IMR-90 (cell line): ENCODE measurements at regions not wholly inside any gene's neighbourhood (a gene's known extent, or its start where the extent isn't known, plus 50 kb on each side); places are given as distances from the start of the nearest gene placed in this dataset.

ENCODE experiments used
- ATAC-seq: fragments of 200-7000 bp; cut with Tn5 transposase; 2 replicates; pipeline ENCODE4 v1.9.1; 2020; ENCODE audit warnings: low read depth, mild to moderate bottlenecking, moderate library complexity
- BruUV-seq: library from RNA; stranded (reverse); fragments of 400-500 nt; replicated peaks from 2 replicates; lab custom pipeline; 2021; lab: Mats Ljungman, UMichigan
- CTCF ChIA-PET: fragments of 300-600 bp; formaldehyde crosslinking; extraction: SDS; loops from one replicate; lab custom pipeline; 2021; ENCODE audit warnings: antibody characterized with exemption; lab: Yijun Ruan, JAX
- POLR2A ChIA-PET: fragments of 300-600 bp; sonication (Branson Sonifier 250); formaldehyde crosslinking; loops from one replicate; lab custom pipeline; 2022; ENCODE audit warnings: antibody characterized with exemption; ENCODE audit not compliant: unreplicated experiment; lab: Charles Lee
- DNase-seq: peaks from one replicate; pipeline ENCODE4 v3.0.0; 2013
- H2AFZ ChIP-seq: replicated peaks from 2 replicates; pipeline ENCODE3; 2013; ENCODE audit warnings: low read length, mild to moderate bottlenecking; ENCODE audit not compliant: poor library complexity
- H2AK5ac ChIP-seq: 2 replicates; pipeline ENCODE4 v1.6.1; 2013; ENCODE audit warnings: low read depth, low read length, inconsistent platforms
- H2AK9ac ChIP-seq: replicated peaks from 2 replicates; pipeline ENCODE3; 2013; ENCODE audit warnings: mild to moderate bottlenecking, low read depth, low read length, moderate library complexity; ENCODE audit not compliant: poor library complexity
- H2BK120ac ChIP-seq: 2 replicates; pipeline ENCODE4 v1.6.1; 2013; ENCODE audit warnings: low read depth, low read length, inconsistent platforms
- H2BK15ac ChIP-seq: 3 replicates; pipeline ENCODE4 v1.6.1; 2013; ENCODE audit warnings: low read depth, low read length, inconsistent platforms
- H2BK20ac ChIP-seq: 2 replicates; pipeline ENCODE4 v1.6.1; 2013; ENCODE audit warnings: low read depth, mild to moderate bottlenecking, inconsistent platforms, low read length, moderate library complexity
- H2BK5ac ChIP-seq: 2 replicates; pipeline ENCODE4 v1.6.1; 2013; ENCODE audit warnings: mild to moderate bottlenecking, low read depth, low read length, inconsistent platforms; ENCODE audit not compliant: poor library complexity, severe bottlenecking
- H3K14ac ChIP-seq: replicated peaks from 2 replicates; pipeline ENCODE4 v1.6.1; 2013; ENCODE audit warnings: low read depth, low read length, inconsistent platforms
- H3K18ac ChIP-seq: 2 replicates; pipeline ENCODE4 v1.6.1; 2013; ENCODE audit warnings: low read depth, low read length, control low read depth
- H3K23ac ChIP-seq: 2 replicates; pipeline ENCODE4 v1.6.1; 2013; ENCODE audit warnings: low read depth, low read length, inconsistent platforms
- H3K27ac ChIP-seq: 2 replicates; pipeline ENCODE4 v1.5.1; 2013; ENCODE audit warnings: mild to moderate bottlenecking, control low read depth, low read length; ENCODE audit not compliant: insufficient read depth
- H3K27me3 ChIP-seq: 2 replicates; pipeline ENCODE4 v1.6.1; 2013; ENCODE audit warnings: low read length; ENCODE audit not compliant: control insufficient read depth, insufficient read depth
- H3K36me3 ChIP-seq: 2 replicates; pipeline ENCODE4 v1.6.1; 2013; ENCODE audit warnings: low read length, mixed read lengths; ENCODE audit not compliant: control insufficient read depth, insufficient read depth
- H3K4ac ChIP-seq: 2 replicates; pipeline ENCODE4 v1.6.1; 2013; ENCODE audit warnings: low read depth, low read length, inconsistent platforms
- H3K4me1 ChIP-seq: 2 replicates; pipeline ENCODE4 v1.6.1; 2013; ENCODE audit warnings: low read length, mixed read lengths; ENCODE audit not compliant: control insufficient read depth, insufficient read depth
- H3K4me2 ChIP-seq: 2 replicates; pipeline ENCODE4 v1.6.1; 2013; ENCODE audit warnings: low read depth, mild to moderate bottlenecking, control low read depth, low read length, moderate library complexity
- H3K4me3 ChIP-seq: 2 replicates; pipeline ENCODE4 v1.5.1; 2013; ENCODE audit warnings: low read depth, mild to moderate bottlenecking, control low read depth, low read length, moderate library complexity; ENCODE audit not compliant: insufficient read depth
- H3K56ac ChIP-seq: 2 replicates; pipeline ENCODE4 v1.6.1; 2013; ENCODE audit warnings: low read length, inconsistent platforms; ENCODE audit not compliant: insufficient read depth; ENCODE audit errors: extremely low read depth
- H3K79me1 ChIP-seq, 2 experiments: 2 replicates each; pipeline ENCODE4 v1.6.1; 2013; ENCODE audit warnings: low read length in 2 of 2, inconsistent platforms in 1 of 2, low read depth in 1 of 2
- H3K9ac ChIP-seq: 2 replicates; pipeline ENCODE4 v1.6.1; 2013; ENCODE audit warnings: low read depth, low read length, control low read depth
- H3K9me1 ChIP-seq: 2 replicates; pipeline ENCODE4 v1.6.1; 2013; ENCODE audit warnings: low read length, inconsistent platforms; ENCODE audit not compliant: insufficient read depth
- H3K9me3 ChIP-seq: 2 replicates; pipeline ENCODE4 v1.6.1; 2013; ENCODE audit warnings: low read length; ENCODE audit not compliant: control insufficient read depth, insufficient read depth
- H4K20me1 ChIP-seq: 2 replicates; pipeline ENCODE4 v1.6.1; 2013; ENCODE audit warnings: low read length, inconsistent platforms; ENCODE audit not compliant: insufficient read depth
- H4K5ac ChIP-seq: 2 replicates; pipeline ENCODE4 v1.6.1; 2013; ENCODE audit warnings: mild to moderate bottlenecking, low read depth, low read length, control low read depth
- H4K8ac ChIP-seq, 2 experiments: 2 replicates each; pipeline ENCODE4 v1.6.1; 2013; ENCODE audit warnings: low read depth in 2 of 2, low read length in 2 of 2, control low read depth in 1 of 2, inconsistent platforms in 1 of 2
- H4K91ac ChIP-seq: 2 replicates; pipeline ENCODE4 v1.6.1; 2013; ENCODE audit warnings: low read depth, low read length, inconsistent platforms; ENCODE audit not compliant: insufficient read depth
- BHLHE40 ChIP-seq: fragments of 150-350 bp; IDR thresholded peaks from 2 replicates; pipeline ENCODE4 v1.6.1; 2016; ENCODE audit warnings: mild to moderate bottlenecking, low read depth, low read length
- CEBPB ChIP-seq: IDR thresholded peaks from 2 replicates; pipeline ENCODE4 v1.6.1; 2012; ENCODE audit warnings: low read depth, low read length, improper control_type of control experiment
- CHD1 ChIP-seq: IDR thresholded peaks from 2 replicates; pipeline ENCODE4 v1.6.1; 2012; ENCODE audit warnings: low read depth, low read length, improper control_type of control experiment
- ELK1 ChIP-seq: fragments of 150-350 bp; IDR thresholded peaks from 2 replicates; pipeline ENCODE4 v1.6.1; 2016; ENCODE audit warnings: low read depth, mild to moderate bottlenecking, low read length, moderate library complexity, borderline replicate concordance
- FOS ChIP-seq: fragments of 150-350 bp; IDR thresholded peaks from 2 replicates; pipeline ENCODE4 v1.6.1; 2016; ENCODE audit warnings: low read depth, low read length
- MAFK ChIP-seq: IDR thresholded peaks from 2 replicates; pipeline ENCODE4 v1.6.1; 2012; ENCODE audit warnings: low read depth, low read length, improper control_type of control experiment
- MAZ ChIP-seq: IDR thresholded peaks from 2 replicates; pipeline ENCODE4 v1.6.1; 2012; ENCODE audit warnings: low read depth, mild to moderate bottlenecking, low read length, improper control_type of control experiment, moderate library complexity, borderline replicate concordance
- MXI1 ChIP-seq: IDR thresholded peaks from 2 replicates; pipeline ENCODE4 v1.6.1; 2012; ENCODE audit warnings: low read depth, mild to moderate bottlenecking, low read length, moderate library complexity, borderline replicate concordance
- NFE2L2 ChIP-seq: fragments of 150-350 bp; IDR thresholded peaks from 2 replicates; pipeline ENCODE4 v1.6.1; 2016; ENCODE audit warnings: low read depth, mild to moderate bottlenecking, low read length
- POLR2A ChIP-seq: IDR thresholded peaks from 2 replicates; pipeline ENCODE4 v1.6.1; 2012; ENCODE audit warnings: mild to moderate bottlenecking, low read depth, low read length
- RAD21 ChIP-seq: IDR thresholded peaks from 2 replicates; pipeline ENCODE4 v1.6.1; 2012; ENCODE audit warnings: low read length, improper control_type of control experiment
- RCOR1 ChIP-seq: IDR thresholded peaks from 2 replicates; pipeline ENCODE4 v1.6.1; 2012; ENCODE audit warnings: mild to moderate bottlenecking, low read length, improper control_type of control experiment; ENCODE audit not compliant: insufficient replicate concordance
- RFX5 ChIP-seq: IDR thresholded peaks from 2 replicates; pipeline ENCODE4 v1.8.0; 2012; ENCODE audit warnings: low read depth, mild to moderate bottlenecking, low read length, moderate library complexity
- SMC3 ChIP-seq: fragments of 150-350 bp; IDR thresholded peaks from 2 replicates; pipeline ENCODE4 v1.6.1; 2016; ENCODE audit warnings: low read depth, mild to moderate bottlenecking, antibody characterized with exemption, low read length, moderate library complexity
- WGBS, 2 experiments: methylation state at CpG; one replicate each; pipeline versions ENCODE4 v1.1.5 to v1.1.7; 2013; ENCODE audit warnings: missing lambda C conversion rate in 2 of 2; ENCODE audit not compliant: insufficient read length in 1 of 2; ENCODE audit errors: extremely low coverage in 2 of 2; 5-methylcytosine and 5-hydroxymethylcytosine counted together
- dilution Hi-C: fragments of 300-500 bp; cut with HindIII; formaldehyde crosslinking; loops from one replicate; pipeline ENCODE4 v1.14.3; 2018; ENCODE audit warnings: low sequenced_read_pairs; ENCODE audit not compliant: unreplicated experiment
- in situ Hi-C: fragments of 300-500 bp; cut with MboI; formaldehyde crosslinking; loops from 3 replicates; pipeline ENCODE4 v1.14.3; 2019; ENCODE audit warnings: low sequenced_read_pairs, inconsistent platforms, mixed read lengths
- intact Hi-C: fragments of 100-400 bp; cut with micrococcal nuclease; formaldehyde crosslinking; loops from 2 replicates; pipeline ENCODE4 v1.10.0; 2022
- TF ChIP-seq, protein P1 (sequence below): fragments of 150-350 bp; IDR thresholded peaks from 2 replicates; pipeline ENCODE4 v1.6.1; 2017; ENCODE audit warnings: mild to moderate bottlenecking, antibody characterized with exemption, low read length, low read depth
- TF ChIP-seq, protein P2 (sequence below): conservative IDR thresholded peaks from 2 replicates; pipeline ENCODE4 v1.5.1; 2012; ENCODE audit warnings: mild to moderate bottlenecking, low read depth, low read length, improper control_type of control experiment

GRCh38 chr15:29937956-29938355 is 115.7 kb upstream of the TJP1 start:
- no TSS peak for BruUV-seq
- Histone ChIP-seq H3K4me1 (peaks cover 16% of the 10 kb centered on the region), H4K91ac (no peak overlapping the region), H2AFZ (no peak overlapping the region), H2BK120ac (peak overlapping the region; percentile 86), H3K27ac (no peak overlapping the region), H3K27me3 (no peaks in the 10 kb centered on the region), H3K4me3 (no peak overlapping the region), H3K4me2 (peak overlapping the region; percentile 55; the same call in 1 of the 2 replicates), H4K5ac (no peak overlapping the region), H4K8ac (peak overlapping the region in 1 of 2 experiments; percentile 38; a peak in 2 of 4 replicates), H3K4ac (peak overlapping the region; percentile 66; the same call in 1 of the 2 replicates), H3K9me1 (peaks cover 20% of the 10 kb centered on the region), H3K18ac (0 out of 2 replicates have a peak overlapping the region, but pooled peaks have one; percentile 5), H2BK20ac (peak overlapping the region; percentile 87; the same call in 1 of the 2 replicates), H3K9ac (no peak overlapping the region), H2AK9ac (no peak overlapping the region), H4K20me1 (no peaks in the 10 kb centered on the region), H3K14ac (peak overlapping the region; percentile 69; the same call in 1 of the 2 replicates), H3K9me3 (peaks cover 3% of the 10 kb centered on the region), H3K36me3 (no peaks in the 10 kb centered on the region), H2BK15ac (peak overlapping the region; percentile 74; the same call in 1 of the 3 replicates), H2BK5ac (peak overlapping the region; percentile 71), H2AK5ac (no peak overlapping the region), H3K79me1 (0 out of 4 replicates have a peak, but pooled peaks cover 0 to 4% of the 10 kb centered on the region in 2 experiments), H3K56ac (no peak overlapping the region), H3K23ac (no peak overlapping the region)
- dilution Hi-C loops: no loop called here
- intact Hi-C loops: loop anchor here (5.0 kb wide), 1 partner anchor 271 kb away; no protein-coding TSS in a partner anchor
- in situ Hi-C loops: loop anchor here (10.0 kb wide), 1 partner anchor 263 kb away; no protein-coding TSS in a partner anchor
- POLR2A ChIA-PET: no interaction called here
- CTCF ChIA-PET: interaction anchor here (0.5 kb wide), 1 partner anchor 17 kb away, joined by 7 read pairs; no protein-coding TSS in a partner anchor
- TF ChIP-seq CHD1 (no peak), MAFK (no peak), MAZ (no peak), MXI1 (no peak), FOS (peak; percentile 33; the same call in 1 of the 2 replicates), RFX5 (no peak), POLR2A (no peak), SMC3 (no peak), ELK1 (no peak), NFE2L2 (no peak), BHLHE40 (no peak), RAD21 (no peak), RCOR1 (no peak), CEBPB (0 out of 2 replicates have a peak, but pooled peaks have one; percentile 21)
- TF ChIP-seq, protein P1, sequence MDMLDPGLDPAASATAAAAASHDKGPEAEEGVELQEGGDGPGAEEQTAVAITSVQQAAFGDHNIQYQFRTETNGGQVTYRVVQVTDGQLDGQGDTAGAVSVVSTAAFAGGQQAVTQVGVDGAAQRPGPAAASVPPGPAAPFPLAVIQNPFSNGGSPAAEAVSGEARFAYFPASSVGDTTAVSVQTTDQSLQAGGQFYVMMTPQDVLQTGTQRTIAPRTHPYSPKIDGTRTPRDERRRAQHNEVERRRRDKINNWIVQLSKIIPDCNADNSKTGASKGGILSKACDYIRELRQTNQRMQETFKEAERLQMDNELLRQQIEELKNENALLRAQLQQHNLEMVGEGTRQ: no peak
- TF ChIP-seq, protein P2, sequence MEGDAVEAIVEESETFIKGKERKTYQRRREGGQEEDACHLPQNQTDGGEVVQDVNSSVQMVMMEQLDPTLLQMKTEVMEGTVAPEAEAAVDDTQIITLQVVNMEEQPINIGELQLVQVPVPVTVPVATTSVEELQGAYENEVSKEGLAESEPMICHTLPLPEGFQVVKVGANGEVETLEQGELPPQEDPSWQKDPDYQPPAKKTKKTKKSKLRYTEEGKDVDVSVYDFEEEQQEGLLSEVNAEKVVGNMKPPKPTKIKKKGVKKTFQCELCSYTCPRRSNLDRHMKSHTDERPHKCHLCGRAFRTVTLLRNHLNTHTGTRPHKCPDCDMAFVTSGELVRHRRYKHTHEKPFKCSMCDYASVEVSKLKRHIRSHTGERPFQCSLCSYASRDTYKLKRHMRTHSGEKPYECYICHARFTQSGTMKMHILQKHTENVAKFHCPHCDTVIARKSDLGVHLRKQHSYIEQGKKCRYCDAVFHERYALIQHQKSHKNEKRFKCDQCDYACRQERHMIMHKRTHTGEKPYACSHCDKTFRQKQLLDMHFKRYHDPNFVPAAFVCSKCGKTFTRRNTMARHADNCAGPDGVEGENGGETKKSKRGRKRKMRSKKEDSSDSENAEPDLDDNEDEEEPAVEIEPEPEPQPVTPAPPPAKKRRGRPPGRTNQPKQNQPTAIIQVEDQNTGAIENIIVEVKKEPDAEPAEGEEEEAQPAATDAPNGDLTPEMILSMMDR: no peak
- ATAC-seq: peak; percentile 64
- peak; percentile 91 for DNase-seq
- WGBS, 2 experiments: no CpG with 5 or more reads among the region's 2 CpGs
